GM12872 (cell line): ENCODE measurements at regions not wholly inside any gene's neighbourhood (a gene's known extent, or its start where the extent isn't known, plus 50 kb on each side); places are given as distances from the start of the nearest gene placed in this dataset.

Source experiments
- CTCF ChIP-seq: IDR thresholded peaks from 3 replicates; pipeline ENCODE4 v1.5.1; 2011; ENCODE audit warnings: low read depth, mild to moderate bottlenecking, low read length, moderate library complexity; ENCODE audit not compliant: insufficient read depth

GRCh38 chr10:111745982-111746381 is 437.6 kb downstream of the GPAM start:
- no peak for TF ChIP-seq CTCF

- no peak for TF ChIP-seq CTCF
Observed at GRCh38 chr10:111747751-111748150, 435.8 kb downstream of the GPAM start.

GRCh38 chr10:111748184-111748583 is 435.4 kb downstream of the GPAM start:
- no peak for TF ChIP-seq CTCF

- TF ChIP-seq CTCF = no peak
Observed at GRCh38 chr10:111750165-111750849, 433.3 kb downstream of the GPAM start.

- peak; percentile 69 for TF ChIP-seq CTCF
Observed at GRCh38 chr10:111756217-111757061, 427.1 kb downstream of the GPAM start.

GRCh38 chr10:111758593-111758992 is 425.0 kb downstream of the GPAM start:
- TF ChIP-seq CTCF = no peak

- TF ChIP-seq CTCF = no peak; the same call in 2 of the 3 replicates
Observed at GRCh38 chr10:111762114-111762513, 421.5 kb downstream of the GPAM start.
